CD4-positive, alpha-beta T cell treated with Interleukin-2 at 100 ng/mL for 4 hours (primary cell): ENCODE measurements at regions not wholly inside any gene's neighbourhood (a gene's known extent, or its start where the extent isn't known, plus 50 kb on each side); places are given as distances from the start of the nearest gene placed in this dataset.
"Not testable (repeated sequence)": the region's sequence is repeated elsewhere in the genome, so short reads cannot be mapped to it uniquely, and the experiment has no call there.

Source experiments
- DNase-seq: peaks from one replicate; pipeline ENCODE4 v3.0.0-alpha.2; 2020; ENCODE audit warnings: low spot score

- not testable (repeated sequence) for DNase-seq
Observed at GRCh38 chr13:44149231-44149630, 224.4 kb upstream of the SERP2 start.

- no peak for DNase-seq
Observed at GRCh38 chr13:44149821-44150220, 223.8 kb upstream of the SERP2 start.

- no peak for DNase-seq
Observed at GRCh38 chr13:44151474-44151873, 222.2 kb upstream of the SERP2 start.

- DNase-seq: no peak
Observed at GRCh38 chr13:44153496-44153895, 220.1 kb upstream of the SERP2 start.

- no peak for DNase-seq
Observed at GRCh38 chr13:44155422-44156293, 218.0 kb upstream of the SERP2 start.

GRCh38 chr13:44156294-44156658, 217.3 kb upstream of the SERP2 start:
- no peak for DNase-seq

- DNase-seq: no peak
Observed at GRCh38 chr13:44157606-44158005, 216.0 kb upstream of the SERP2 start.

GRCh38 chr13:44158098-44158521, 215.5 kb upstream of the SERP2 start:
- no peak for DNase-seq

GRCh38 chr13:44158881-44159632, 214.6 kb upstream of the SERP2 start:
- DNase-seq: no peak

- no peak for DNase-seq
Observed at GRCh38 chr13:44159633-44160279, 213.9 kb upstream of the SERP2 start.

- DNase-seq: no peak
Observed at GRCh38 chr13:44160591-44161191, 212.9 kb upstream of the SERP2 start.

GRCh38 chr13:44163108-44163507, 210.5 kb upstream of the SERP2 start:
- DNase-seq: no peak

GRCh38 chr13:44165221-44165888, 208.3 kb upstream of the SERP2 start:
- DNase-seq: no peak

- DNase-seq: no peak
Observed at GRCh38 chr13:44165889-44166496, 207.6 kb upstream of the SERP2 start.

- DNase-seq: no peak
Observed at GRCh38 chr13:44169018-44169911, 204.4 kb upstream of the SERP2 start.

GRCh38 chr13:44170731-44171130, 202.9 kb upstream of the SERP2 start:
- no peak for DNase-seq

- DNase-seq: no peak
Observed at GRCh38 chr13:44171156-44171555, 202.5 kb upstream of the SERP2 start.

GRCh38 chr13:44171861-44172260, 201.8 kb upstream of the SERP2 start:
- DNase-seq: no peak

GRCh38 chr13:44172281-44172810, 201.3 kb upstream of the SERP2 start:
- DNase-seq: no peak
